Neural cell (in vitro differentiated cells): ENCODE measurements at regions not wholly inside any gene's neighbourhood (a gene's known extent, or its start where the extent isn't known, plus 50 kb on each side); places are given as distances from the start of the nearest gene placed in this dataset.

Source experiments
- CTCF ChIP-seq: fragments of 450-650 bp; IDR thresholded peaks from 2 replicates; pipeline ENCODE4 v1.5.1; 2014; ENCODE audit warnings: antibody characterized with exemption, mild to moderate bottlenecking, moderate library complexity; ENCODE audit not compliant: poor library complexity, severe bottlenecking
- EP300 ChIP-seq: fragments of 450-650 bp; conservative IDR thresholded peaks from 2 replicates; pipeline ENCODE4 v1.6.1; 2014; ENCODE audit warnings: antibody characterized with exemption, mild to moderate bottlenecking, moderate library complexity; ENCODE audit not compliant: poor library complexity, severe bottlenecking
- EZH2 ChIP-seq: fragments of 200-600, 300-800 bp; shearing (Covaris generic), sonication (generic); IDR thresholded peaks from 2 replicates; pipeline ENCODE4 v1.6.1; 2014; ENCODE audit warnings: antibody characterized with exemption, low read length, borderline replicate concordance, mild to moderate bottlenecking; ENCODE audit not compliant: insufficient read depth, poor library complexity, severe bottlenecking
- MXI1 ChIP-seq: fragments of 450-650 bp; conservative IDR thresholded peaks from 2 replicates; pipeline ENCODE4 v1.6.1; 2014; ENCODE audit warnings: antibody characterized with exemption, mild to moderate bottlenecking; ENCODE audit not compliant: poor library complexity, severe bottlenecking
- POLR2AphosphoS5 ChIP-seq: IDR thresholded peaks from 2 replicates; pipeline ENCODE4 v1.6.1; 2012
- RAD21 ChIP-seq: fragments of 450-650 bp; conservative IDR thresholded peaks from 2 replicates; pipeline ENCODE4 v1.6.1; 2014; ENCODE audit warnings: antibody characterized with exemption, mild to moderate bottlenecking, moderate library complexity
- REST ChIP-seq: IDR thresholded peaks from 2 replicates; pipeline ENCODE4 v1.6.1; 2012; ENCODE audit warnings: borderline replicate concordance

DNA sequence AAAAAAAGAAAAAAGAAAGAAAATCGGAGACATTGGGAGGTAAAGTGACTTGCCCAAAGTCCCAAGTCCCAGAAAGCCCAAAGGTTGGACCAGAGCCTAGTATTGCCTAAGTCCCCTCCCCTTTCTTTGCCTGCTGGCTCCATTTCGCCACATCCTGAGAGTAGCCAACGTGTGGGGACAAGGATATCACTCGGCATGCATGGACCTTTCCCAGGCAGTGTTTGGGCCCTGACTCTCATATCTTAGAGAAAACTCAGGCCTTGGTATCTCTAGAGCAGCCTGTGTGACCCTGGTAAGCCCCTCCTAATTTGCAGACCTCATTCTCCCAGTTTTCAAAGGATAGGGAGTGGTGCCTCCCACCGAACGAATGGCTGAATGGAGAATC is 294.2 kb upstream of the ZMIZ1 start:
- no peak for TF ChIP-seq CTCF
- no peak for TF ChIP-seq EZH2
- no peak for TF ChIP-seq MXI1
- TF ChIP-seq EP300, result no peak
- no peak for TF ChIP-seq POLR2AphosphoS5
- no peak for TF ChIP-seq RAD21
- no peak for TF ChIP-seq REST
